ENCODE measurements at regions not wholly inside any gene's neighbourhood (a gene's known extent, or its start where the extent isn't known, plus 50 kb on each side); places are given as distances from the start of the nearest gene placed in this dataset.
"Not testable (repeated sequence)": the region's sequence is repeated elsewhere in the genome, so short reads cannot be mapped to it uniquely, and the experiment has no call there.

DNA sequence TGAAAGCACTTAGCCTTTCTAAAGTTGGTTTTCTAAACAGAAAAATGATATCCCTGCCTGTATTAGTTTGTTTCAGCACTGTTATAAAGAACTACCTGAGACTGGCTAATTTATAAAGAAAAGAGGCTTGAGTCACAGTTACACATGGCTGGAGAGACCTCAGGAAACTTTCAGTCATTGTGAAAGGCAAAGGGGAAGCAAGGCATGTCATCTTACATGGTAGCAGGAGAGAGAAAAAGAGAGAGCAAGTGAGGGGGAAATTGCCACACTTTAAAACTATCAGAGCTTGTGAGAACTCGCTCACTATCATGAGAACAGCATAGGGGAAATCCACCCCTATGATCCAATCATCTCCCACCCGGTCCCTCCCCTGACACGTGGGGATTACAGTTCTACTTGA lies 64.9 kb downstream of the FAM170A start:
- DNase-seq (ENCODE audit: low read depth), result no peak

DNA sequence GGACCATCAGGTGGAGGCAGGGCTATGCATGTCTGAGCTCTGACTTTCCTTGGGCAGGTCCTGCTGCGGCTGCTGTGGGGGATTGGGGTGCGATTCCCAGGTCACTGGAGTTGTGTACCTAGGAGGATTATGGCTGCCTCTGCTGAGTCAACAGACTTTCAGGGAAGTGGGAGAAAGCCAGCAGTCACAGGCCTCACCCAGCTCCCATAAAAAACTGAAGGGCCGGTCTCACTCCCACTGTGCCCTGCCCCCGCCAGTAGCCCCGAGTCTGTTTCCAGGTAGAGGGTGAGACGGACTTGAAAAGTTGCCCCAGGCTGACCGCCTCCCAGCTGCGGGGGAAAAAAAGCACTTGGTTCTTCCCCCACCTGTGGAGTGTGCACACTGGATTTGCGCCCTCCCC lies 76.7 kb downstream of the FAM170A start:
- no peak for DNase-seq (ENCODE audit: low read depth)

DNA sequence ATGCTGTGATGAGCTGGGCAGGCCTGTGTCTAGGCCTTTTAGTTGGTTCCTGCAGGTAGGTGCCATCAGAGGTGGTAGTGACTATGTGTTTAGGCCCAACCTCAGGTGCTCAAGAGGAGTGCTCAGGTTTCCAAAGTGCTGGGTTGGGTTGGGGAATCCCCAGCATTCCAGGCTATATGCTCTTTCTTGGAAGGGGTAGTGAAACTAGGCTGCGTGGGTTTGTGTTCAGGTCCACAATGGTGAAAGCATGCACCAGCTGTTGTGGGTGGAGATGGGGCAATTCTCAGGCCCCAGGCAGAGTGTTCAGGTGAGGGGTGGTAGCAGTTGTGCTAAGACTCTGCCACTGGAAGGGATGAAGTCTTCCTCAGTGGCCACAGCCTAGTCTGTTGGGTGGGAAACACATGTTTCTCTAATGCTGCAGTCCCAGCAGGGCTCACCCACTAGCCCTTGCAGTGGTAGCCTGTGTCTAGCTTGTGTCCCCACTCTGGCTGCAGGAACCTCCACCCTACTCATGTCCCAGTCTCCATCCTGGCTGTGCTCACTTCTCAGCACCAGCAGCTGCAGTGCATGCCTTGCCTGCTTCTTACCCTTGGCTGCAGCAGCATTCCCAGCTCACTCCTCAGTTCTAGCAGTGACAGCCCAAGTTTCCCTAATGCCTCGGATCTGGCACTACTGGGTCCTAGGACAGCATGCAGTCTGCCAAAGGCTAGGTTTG lies 78.9 kb downstream of the FAM170A start:
- DNase-seq (ENCODE audit: low read depth), result no peak

DNA sequence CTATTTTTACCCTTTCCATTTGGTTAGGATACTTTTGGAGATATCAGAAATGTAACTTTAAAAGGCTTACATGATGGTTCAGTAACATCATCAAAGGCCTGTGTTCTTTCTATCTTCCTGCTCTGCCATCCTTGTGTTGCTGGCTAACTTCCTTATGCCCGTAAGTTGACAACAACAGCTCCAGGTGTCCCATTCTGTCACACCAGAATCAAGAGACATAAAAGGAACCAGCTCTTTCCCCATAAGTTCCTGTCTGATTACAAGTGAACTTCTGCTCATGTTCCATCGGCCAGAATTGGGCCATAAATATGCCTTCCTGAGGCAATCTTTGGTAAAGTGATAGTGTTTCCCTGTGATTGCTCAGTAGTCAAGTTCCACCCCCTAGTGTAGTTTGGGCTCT lies 92.4 kb downstream of the FAM170A start:
- DNase-seq (ENCODE audit: low read depth), result no peak

DNA sequence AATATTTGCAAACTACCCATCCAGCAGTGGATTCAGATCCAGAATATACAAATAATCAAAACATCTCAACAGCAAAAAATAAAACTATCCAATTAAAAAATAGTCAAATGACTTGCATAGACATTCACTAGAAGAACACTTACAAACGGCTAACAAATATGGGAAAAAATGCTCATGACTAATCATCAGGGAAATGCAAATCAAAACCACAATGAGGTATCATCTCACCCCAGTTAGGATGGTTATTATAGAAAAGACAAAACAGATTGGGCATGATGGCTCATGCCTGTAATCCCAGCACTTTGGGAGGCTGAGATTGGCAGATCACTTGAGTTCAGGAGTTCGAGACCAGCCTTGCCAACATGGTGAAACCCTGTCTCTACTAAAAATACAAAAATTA lies 95.9 kb downstream of the FAM170A start:
- not testable (repeated sequence) for DNase-seq (ENCODE audit: low read depth)

DNA sequence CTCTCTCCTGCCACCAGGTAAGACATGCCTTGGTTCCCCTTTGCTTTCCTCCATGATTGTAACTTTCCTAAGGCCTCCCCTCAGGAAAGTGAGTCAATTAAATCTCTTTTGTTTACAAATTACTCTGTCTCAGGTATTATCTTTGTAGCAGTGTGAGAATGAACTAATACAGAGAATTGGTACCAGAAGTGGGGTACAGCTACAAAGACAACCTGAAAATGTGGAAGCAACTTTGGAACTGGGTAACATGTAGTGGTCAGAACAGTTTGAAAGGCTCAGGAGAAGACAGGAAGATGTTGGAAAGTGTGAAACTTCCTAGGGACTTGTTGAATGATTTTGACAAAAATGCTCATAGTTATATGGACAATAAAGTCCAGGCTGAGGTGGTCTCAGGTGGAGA lies 97.2 kb downstream of the FAM170A start:
- DNase-seq (ENCODE audit: low read depth), result no peak

DNA sequence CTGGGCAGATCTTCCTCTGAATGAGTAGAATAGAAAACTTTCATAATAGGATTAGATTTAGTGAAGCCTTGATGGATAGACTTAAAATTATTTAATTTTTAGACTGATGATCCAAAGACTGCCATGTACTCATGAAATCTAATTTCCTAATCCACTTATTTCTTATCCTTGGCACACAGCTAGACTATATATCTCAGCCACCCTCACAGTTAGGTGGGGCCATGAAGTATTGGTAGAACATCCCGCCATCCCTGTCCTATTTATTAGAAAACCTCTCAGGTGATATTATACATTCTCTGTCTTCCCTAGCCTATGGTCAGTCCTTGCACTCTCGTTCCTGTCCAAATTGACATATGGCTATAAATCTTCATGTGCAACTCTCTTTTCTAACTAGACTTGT lies 110.9 kb downstream of the FAM170A start:
- no peak for DNase-seq (ENCODE audit: low read depth)

DNA sequence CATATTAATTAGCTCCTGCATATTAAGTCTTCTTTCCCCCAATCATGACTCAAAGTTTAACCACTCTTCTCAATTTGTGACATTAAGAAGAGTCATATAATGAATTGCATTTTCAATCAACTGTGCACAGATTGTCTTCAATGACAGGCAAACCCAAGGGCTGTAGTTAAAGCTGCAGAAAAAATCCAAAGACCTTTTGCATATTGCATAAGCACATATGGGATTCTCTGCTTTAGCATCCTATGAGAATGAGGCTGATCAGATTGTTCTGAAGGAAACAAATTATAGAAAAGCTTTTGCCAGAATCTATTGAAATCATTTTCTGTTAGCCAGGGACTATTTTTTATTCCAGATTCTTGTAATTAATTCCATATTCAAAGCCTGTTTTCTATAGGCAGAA lies 112.3 kb downstream of the FAM170A start:
- DNase-seq (ENCODE audit: low read depth), result no peak

DNA sequence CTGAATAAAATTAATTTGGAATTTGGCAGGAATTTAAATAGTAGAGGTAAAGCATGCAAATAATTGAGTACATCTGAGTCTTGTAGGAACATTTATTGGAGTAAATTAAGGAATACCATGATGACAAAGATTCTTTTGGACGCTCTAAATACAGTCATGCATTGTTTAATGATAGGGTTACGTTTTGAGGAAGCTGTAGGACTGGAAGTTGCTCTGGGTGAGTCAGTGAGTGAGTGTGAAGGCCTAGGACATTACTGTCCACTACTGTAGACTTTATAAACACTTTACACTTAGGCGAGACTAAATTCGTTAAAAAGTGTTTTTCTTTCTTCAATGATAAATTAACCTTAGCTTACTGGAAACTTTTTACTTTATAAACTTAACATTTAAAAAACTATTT lies 113.0 kb downstream of the FAM170A start:
- DNase-seq (ENCODE audit: low read depth), result no peak

DNA sequence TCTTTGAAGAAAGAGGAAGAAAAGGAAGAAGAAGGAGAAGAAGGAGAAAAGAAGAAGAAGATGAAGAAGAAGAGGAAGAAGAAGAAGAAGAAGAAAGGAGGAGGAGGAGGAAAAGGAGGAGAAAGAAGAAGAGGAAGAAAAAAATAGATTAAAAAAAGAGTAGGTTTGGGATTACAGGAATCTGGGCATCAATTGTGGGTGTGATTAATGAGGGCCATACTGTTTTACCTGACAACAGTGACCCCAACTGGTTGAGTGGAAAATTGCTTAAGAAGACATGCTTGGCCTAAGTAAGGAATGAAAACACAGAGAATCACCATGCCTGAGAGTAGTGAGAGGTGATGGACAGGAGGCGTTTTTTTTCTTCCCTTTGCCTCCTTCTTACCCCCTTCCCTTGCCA lies 114.6 kb downstream of the FAM170A start:
- no peak for DNase-seq (ENCODE audit: low read depth)

DNA sequence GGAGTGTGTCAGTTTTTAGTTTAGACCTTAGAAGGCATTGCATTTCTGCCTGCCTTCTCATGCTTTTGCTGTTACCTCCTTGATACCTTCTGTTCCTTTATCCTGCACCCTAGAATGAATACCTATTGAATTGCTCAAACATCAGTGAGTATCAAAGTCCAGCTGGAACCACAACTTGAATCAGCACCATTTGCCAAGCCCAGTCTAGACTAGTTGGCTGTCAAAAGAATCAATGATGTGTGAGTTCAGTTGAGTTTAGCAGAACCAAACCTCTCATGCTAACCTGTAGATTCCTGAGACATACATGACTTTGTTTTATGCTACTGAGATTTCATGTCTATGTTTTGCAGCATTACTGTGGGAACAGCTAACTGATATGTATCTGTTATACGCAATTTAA lies 116.6 kb downstream of the FAM170A start:
- DNase-seq (ENCODE audit: low read depth), result no peak

DNA sequence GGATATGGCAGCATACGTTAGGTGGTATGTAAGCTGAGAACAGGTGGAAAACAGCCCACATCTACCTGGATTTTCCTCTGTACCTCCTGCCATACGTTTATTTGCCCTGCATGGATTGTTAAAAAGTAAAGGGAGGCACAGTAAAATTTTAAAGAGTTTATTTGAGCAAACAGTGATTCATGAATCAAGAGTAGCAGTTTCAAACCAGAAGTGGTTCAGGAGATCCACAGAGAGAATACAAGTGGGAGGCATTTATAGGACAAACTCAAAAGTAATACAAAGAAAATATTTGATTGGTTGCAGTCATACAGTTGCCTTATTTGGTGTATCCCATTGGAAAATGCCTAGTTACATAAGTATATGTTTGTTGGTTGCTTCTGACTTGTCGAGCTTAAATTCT lies 117.6 kb downstream of the FAM170A start:
- no peak for DNase-seq (ENCODE audit: low read depth)

DNA sequence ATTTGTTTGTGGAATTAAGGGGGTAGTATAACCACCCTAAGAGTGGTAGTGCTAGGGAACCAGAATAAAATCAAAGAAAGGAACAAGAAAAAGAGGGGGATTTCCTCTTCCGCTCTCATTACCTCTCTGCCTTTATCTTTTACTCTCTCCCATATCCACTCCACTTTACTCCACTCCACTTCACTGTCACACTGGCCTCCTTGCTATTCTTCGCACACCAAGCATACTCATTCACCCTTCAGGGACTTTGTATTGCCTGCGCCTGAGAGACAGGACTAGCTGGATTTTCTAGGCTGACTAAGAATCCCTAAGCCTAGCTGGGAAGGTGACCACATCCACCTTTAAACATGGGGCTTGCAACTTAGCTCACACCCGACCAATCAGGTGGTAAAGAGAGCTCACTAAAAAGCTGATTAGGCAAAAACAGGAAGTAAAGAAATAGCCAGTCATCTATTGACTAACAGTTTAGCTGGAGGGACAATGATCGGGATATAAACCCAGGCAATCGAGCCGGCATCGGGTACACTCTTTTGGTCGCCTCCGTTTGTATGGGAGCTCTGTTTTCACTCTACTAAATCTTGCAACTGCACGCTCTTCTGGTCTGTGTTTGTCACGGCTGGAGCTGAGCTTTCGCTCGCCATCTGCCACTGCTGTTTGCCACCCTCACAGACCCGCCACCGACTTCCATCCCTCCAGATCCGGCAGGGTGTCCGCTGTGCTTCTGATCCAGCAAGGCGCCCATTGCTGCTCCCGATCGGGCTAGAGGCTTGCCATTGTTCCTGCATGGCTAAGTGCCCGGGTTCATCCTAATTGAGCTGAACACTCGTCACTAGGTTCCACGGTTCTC lies 121.8 kb downstream of the FAM170A start:
- DNase-seq (ENCODE audit: low read depth), result no peak

DNA sequence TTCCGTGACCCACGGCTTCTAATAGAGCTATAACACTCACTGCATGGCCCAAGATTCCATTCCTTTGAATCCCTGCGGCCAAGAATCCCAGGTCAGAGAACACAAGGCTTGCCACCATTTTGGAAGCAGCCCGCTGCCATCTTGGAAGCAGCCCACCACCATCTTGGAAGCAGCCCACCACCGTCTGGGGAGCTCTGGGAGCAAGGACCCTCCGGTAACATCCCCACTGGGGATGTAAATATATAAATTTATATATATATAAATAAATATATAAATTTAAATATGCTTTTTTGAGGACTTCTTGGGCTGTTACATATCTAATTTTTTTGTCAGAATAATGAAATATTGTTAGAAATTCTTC lies 122.4 kb downstream of the FAM170A start:
- no peak for DNase-seq (ENCODE audit: low read depth)

DNA sequence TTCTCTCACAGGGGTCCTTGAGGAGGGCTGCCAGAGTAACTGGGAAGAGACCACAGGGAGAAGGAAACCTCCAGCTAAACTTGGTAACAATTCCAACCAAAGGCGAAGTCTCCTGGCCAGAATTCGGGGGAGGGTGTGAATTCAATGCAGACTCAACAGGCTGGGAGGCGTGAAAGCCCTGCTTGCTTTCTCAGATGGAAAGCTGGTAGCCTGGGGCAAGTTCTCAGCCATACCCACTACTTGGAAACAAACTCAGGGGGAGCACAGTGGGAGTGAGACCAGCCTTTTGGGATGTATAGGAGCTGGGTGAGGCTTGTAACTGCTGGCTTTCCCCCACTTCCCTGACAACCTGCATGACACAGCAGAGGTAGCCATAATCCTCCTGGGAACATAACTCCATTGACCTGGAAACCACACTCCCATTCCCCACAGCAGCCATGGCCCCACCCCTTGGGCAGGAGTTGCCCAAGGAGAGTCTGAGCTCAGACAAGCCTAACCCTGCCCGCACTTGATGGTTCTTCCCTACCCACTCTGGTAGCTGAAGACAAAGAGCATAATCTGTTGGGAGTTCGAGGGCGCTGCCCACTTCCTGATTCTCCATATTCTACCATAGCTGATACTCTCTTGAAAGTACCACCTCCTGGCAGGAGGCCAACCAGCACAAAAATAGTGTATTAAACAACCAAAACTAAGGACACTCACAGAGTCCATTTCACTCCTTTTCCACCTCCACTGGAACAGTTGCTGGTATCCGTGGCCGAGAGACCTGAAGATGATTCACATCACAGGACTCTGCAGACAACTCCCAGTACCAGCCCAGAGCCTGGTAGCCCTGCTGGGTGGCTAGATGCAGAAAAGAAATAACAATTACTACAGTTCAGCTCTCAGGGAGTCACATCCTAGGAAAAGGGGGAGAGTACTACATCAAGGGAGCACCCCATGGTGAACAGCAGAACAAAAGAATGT lies 123.8 kb downstream of the FAM170A start:
- no peak for DNase-seq (ENCODE audit: low read depth)

DNA sequence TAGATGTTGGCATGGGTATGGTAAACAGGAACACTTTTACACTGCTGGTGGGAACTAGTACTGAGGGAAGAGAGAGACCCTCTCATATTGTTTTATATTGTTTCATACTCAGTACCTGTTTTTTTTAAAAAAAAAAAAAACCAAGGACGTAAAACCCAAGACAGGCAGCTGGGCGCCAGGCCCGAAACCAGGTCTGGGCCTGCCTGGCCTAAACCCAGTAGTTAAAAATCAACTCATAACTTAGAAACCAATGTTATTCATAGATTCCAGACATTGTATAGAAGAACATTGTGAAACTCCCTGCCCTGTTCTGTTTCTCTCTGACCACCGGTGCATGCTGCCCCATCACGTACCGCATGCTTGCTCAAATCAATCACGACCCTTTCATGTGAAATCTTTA lies 125.5 kb downstream of the FAM170A start:
- not testable (repeated sequence) for DNase-seq (ENCODE audit: low read depth)

DNA sequence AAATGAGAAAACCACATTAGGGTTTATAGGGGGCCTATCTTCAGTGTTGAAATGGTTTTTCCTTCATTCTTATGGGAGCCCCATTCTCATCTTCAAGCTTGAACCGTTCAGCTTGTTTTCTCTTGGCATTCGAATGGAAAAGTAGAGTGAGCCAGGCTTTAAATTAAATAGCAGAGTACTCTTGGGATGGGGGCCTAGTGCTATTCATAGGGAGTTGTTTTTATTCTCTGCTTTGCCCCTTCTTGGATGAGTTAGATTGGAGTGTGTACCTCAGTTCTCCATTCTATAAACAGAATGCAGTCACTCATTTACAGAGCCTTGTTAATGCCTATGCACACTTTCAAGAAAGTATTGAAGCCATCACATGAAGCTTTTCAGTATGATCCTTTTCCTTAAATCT lies 127.9 kb downstream of the FAM170A start:
- DNase-seq (ENCODE audit: low read depth), result no peak

DNA sequence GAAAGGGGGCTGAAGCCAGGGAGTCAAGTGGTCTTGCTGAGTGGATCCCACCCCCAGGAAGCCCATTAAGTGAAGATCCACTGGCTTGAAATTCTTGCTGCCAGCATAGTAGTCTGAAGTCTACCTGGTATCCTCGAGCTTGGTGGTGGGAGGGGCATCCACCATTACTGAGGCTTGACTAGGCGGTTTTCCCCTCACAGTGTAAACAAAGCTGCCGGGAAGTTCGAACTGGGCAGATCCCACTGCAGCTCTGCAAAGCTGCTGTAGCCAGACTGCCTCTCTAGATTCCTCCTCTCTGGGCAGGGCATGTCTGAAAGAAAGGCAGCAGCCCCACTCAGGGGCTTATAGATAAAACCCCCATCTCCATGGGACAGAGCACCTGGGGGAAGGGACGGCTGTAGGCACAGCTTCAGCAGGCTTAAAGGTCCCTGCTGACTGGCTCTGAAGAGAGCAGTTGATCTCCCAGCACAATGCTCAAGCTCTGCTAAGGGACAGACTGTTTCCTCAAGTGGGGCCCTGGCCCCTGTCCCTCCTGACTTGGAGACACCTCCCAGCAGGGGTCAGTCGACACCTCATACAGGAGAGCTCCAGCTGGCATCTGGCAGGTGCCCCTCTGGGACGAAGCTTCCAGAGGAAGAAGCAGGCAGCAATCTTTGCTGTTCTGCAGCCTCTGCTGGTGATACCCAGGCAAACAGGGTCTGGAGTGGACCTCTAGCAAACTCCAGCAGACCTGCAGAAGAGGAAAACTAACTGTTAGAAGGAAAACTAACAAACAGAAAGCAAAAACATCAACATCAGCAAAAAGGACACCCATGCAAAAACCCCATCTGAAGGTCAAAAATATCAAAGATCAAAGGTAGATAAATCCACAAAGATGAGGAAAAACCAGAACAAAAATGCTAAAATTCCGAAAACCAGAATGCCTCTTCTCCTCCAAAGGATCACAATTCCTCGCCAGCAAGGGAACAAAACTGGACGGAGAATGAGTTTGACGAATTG lies 140.6 kb downstream of the FAM170A start:
- not testable (repeated sequence) for DNase-seq (ENCODE audit: low read depth)

DNA sequence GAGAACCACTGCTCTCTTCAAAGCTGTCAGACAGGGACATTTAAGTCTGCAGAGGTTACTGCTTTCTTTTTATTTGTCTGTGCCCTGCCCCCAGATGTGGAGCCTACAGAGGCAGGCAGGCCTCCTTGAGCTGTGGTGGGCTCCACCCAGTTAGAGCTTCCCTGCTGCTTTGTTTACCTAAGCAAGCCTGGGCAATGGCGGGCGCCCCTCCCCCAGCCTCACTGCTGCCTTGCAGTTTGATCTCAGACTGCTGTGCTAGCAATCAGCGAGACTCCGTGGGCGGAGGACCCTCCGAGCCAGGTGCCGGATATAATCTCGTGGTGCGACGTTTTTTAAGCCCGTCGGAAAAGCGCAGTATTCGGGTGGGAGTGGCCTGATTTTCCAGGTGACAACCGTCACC lies 150.8 kb downstream of the FAM170A start:
- DNase-seq (ENCODE audit: low read depth), result not testable (repeated sequence)

DNA sequence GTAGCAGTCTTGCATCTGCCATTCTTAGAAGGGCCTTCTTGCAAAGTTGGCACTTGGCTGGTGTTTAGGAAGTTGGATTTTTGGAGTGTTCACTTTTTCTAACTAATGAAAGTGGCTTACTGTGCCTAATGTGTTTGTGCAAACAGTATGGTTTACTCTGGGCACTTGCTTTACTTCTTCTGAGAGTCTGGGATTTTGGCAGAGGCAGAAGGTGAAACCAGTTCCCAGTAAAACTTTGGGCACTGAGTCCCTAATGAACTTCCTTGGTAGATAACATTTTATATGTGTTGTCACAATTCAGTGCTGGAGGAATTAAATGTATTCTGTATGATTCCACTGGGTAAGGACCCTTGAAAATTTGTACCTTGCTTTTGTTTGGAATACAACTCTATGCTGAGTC lies 155.7 kb downstream of the FAM170A start:
- DNase-seq (ENCODE audit: low read depth), result no peak

DNA sequence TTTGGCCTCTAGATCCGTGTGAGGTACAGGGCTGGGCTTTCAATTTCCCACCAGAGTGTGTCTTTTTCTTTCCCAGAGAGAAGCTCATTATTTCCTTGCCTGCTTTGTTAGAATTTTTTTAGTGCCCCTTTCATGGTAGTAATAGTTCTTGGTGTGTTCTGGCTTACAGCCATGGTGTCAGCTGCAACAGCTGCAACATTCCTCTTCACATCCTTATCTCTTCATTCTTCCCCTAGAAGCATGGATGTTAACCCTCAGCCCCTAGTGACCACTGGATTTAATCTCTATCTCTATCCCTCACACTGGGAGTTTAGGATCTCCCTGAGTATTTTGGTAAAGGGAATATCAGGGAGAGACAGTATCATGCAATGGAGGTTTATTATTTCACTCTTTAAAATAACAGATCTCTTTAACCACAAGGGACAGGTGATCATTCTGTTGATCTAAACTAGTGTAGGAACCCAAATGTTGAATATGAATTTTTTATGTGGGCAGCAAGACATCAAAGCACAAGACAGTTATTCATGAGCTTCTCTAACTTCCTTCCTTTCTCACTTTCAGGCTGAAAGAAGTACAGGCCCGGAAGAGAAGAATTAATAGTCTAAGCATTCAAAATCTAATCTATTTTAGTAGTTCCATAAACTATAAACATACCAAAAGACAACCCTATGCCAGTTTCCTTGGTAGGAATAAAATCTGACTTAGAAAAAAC lies 160.2 kb downstream of the FAM170A start:
- DNase-seq (ENCODE audit: low read depth), result no peak

Data from GM04503 (cell line).